ENCODE measurements at regions not wholly inside any gene's neighbourhood (a gene's known extent, or its start where the extent isn't known, plus 50 kb on each side); places are given as distances from the start of the nearest gene placed in this dataset.

GRCh38 chr9:118991366-118992285, 377.6 kb downstream of the BRINP1 start:
- no peak for TF ChIP-seq CTCF (IDR thresholded peaks at IDR 0.05)
- no peak for TF ChIP-seq POLR2AphosphoS5 (IDR thresholded peaks at IDR 0.05)

Measured in upper lobe of left lung (tissue), 4 donors.